ENCODE measurements at regions not wholly inside any gene's neighbourhood (a gene's known extent, or its start where the extent isn't known, plus 50 kb on each side); places are given as distances from the start of the nearest gene placed in this dataset.

- TF ChIP-seq CTCF (IDR thresholded peaks at IDR 0.05) (no peak), EP300 (IDR thresholded peaks at IDR 0.05) (no peak), POLR2A (IDR thresholded peaks at IDR 0.05) (no peak)
Observed at GRCh38 chr4:127293496-127293895, 339.3 kb upstream of the INTU start.
